Mesendoderm (in vitro differentiated cells): ENCODE measurements at regions not wholly inside any gene's neighbourhood (a gene's known extent, or its start where the extent isn't known, plus 50 kb on each side); places are given as distances from the start of the nearest gene placed in this dataset.
A peak's percentile ranks its signal among the peaks of the same experiment; 100 is the strongest.

Experiments
- DNase-seq: peaks from one replicate; pipeline ENCODE4 v3.0.0; 2013
- H2AK5ac ChIP-seq: 2 replicates; pipeline ENCODE4 v1.6.1; 2013; ENCODE audit warnings: low read length, inconsistent platforms
- H2BK120ac ChIP-seq: 2 replicates; pipeline ENCODE4 v1.6.1; 2013; ENCODE audit warnings: low read depth, mild to moderate bottlenecking, low read length, moderate library complexity, mixed read lengths
- H2BK15ac ChIP-seq: replicated peaks from 2 replicates; pipeline ENCODE4 v1.6.1; 2013; ENCODE audit warnings: low read depth, mild to moderate bottlenecking, moderate library complexity
- H2BK5ac ChIP-seq: 2 replicates; pipeline ENCODE4 v1.6.1; 2013; ENCODE audit warnings: low read length, inconsistent platforms
- H3K18ac ChIP-seq: 2 replicates; pipeline ENCODE4 v1.6.1; 2013; ENCODE audit warnings: mild to moderate bottlenecking, low read length, mixed read lengths
- H3K23ac ChIP-seq: one replicate; pipeline ENCODE4 v1.6.1; 2013; ENCODE audit warnings: low read length
- H3K27ac ChIP-seq: 2 replicates; pipeline ENCODE4 v1.5.1; 2013; ENCODE audit warnings: low read depth, mild to moderate bottlenecking, inconsistent platforms, low read length, moderate library complexity
- H3K27me3 ChIP-seq: 2 replicates; pipeline ENCODE4 v1.6.1; 2013; ENCODE audit warnings: low read length, control low read depth, mild to moderate bottlenecking, inconsistent platforms; ENCODE audit not compliant: insufficient read depth, poor library complexity
- H3K36me3 ChIP-seq: 2 replicates; pipeline ENCODE4 v1.6.1; 2013; ENCODE audit warnings: low read length, inconsistent platforms; ENCODE audit not compliant: control insufficient read depth, insufficient read depth
- H3K4ac ChIP-seq: one replicate; pipeline ENCODE4 v1.6.1; 2013; ENCODE audit warnings: low read depth, mild to moderate bottlenecking, low read length, moderate library complexity
- H3K4me1 ChIP-seq: 2 replicates; pipeline ENCODE4 v1.6.1; 2013; ENCODE audit warnings: low read depth, low read length, inconsistent platforms; ENCODE audit not compliant: control insufficient read depth
- H3K4me2 ChIP-seq: 2 replicates; pipeline ENCODE4 v1.6.1; 2013; ENCODE audit warnings: low read length
- H3K4me3 ChIP-seq: 2 replicates; pipeline ENCODE4 v1.5.1; 2013; ENCODE audit warnings: mild to moderate bottlenecking, low read length
- H3K56ac ChIP-seq: one replicate; pipeline ENCODE4 v1.6.1; 2013; ENCODE audit warnings: low read length
- H3K79me1 ChIP-seq: 2 replicates; pipeline ENCODE4 v1.6.1; 2013; ENCODE audit warnings: low read length, inconsistent platforms
- H3K79me2 ChIP-seq: 2 replicates; pipeline ENCODE4 v1.6.1; 2013; ENCODE audit warnings: mild to moderate bottlenecking, low read length; ENCODE audit not compliant: control insufficient read depth, insufficient read depth
- H3K9ac ChIP-seq: 2 replicates; pipeline ENCODE4 v1.6.1; 2013; ENCODE audit warnings: low read length, inconsistent platforms
- H4K5ac ChIP-seq: one replicate; pipeline ENCODE4 v1.6.1; 2013; ENCODE audit warnings: low read length
- H4K8ac ChIP-seq: one replicate; pipeline ENCODE4 v1.6.1; 2013; ENCODE audit warnings: low read depth, mild to moderate bottlenecking, control low read depth, low read length, moderate library complexity
- WGBS: extraction: QIAGEN DNeasy Blood & Tissue Kit; methylation state at CpG from one replicate; pipeline ENCODE4 v1.1.7; 2013; ENCODE audit warnings: low lambda C conversion rate, missing lambda C conversion rate; ENCODE audit not compliant: insufficient coverage; ENCODE audit errors: extremely low coverage; 5-methylcytosine and 5-hydroxymethylcytosine counted together

GRCh38 chr13:26899202-26899601 is 138.6 kb upstream of the GPR12 start:
- Histone ChIP-seq H3K4me1 (peaks cover 5% of the 10 kb centered on the region), H3K4me3 (no peak overlapping the region), H3K27me3 (no peaks in the 10 kb centered on the region), H2BK120ac (no peak overlapping the region), H3K4me2 (no peak overlapping the region), H4K5ac (no peak overlapping the region), H3K79me2 (no peaks in the 10 kb centered on the region), H3K4ac (no peak overlapping the region), H2BK15ac (no peak overlapping the region), H3K18ac (no peak overlapping the region), H3K27ac (no peak overlapping the region), H4K8ac (no peak overlapping the region), H2BK5ac (no peak overlapping the region), H3K36me3 (no peaks in the 10 kb centered on the region), H3K79me1 (no peaks in the 10 kb centered on the region), H3K23ac (no peak overlapping the region), H2AK5ac (no peak overlapping the region), H3K9ac (no peak overlapping the region), H3K56ac (no peak overlapping the region)
- WGBS = no CpG with 5 or more reads among the region's 5 CpGs
- DNase-seq = no peak

- Histone ChIP-seq H2BK120ac (no peak overlapping the region), H3K27me3 (no peaks in the 10 kb centered on the region), H3K4me1 (peaks cover 5% of the 10 kb centered on the region), H3K4ac (no peak overlapping the region), H4K5ac (no peak overlapping the region), H3K79me2 (no peaks in the 10 kb centered on the region), H2BK5ac (no peak overlapping the region), H3K4me3 (no peak overlapping the region), H3K36me3 (no peaks in the 10 kb centered on the region), H3K56ac (peak overlapping the region; percentile 3), H2BK15ac (no peak overlapping the region), H3K27ac (peak overlapping the region; percentile 21), H4K8ac (no peak overlapping the region), H2AK5ac (no peak overlapping the region), H3K79me1 (no peaks in the 10 kb centered on the region), H3K18ac (no peak overlapping the region), H3K23ac (no peak overlapping the region), H3K4me2 (no peak overlapping the region), H3K9ac (no peak overlapping the region)
- no CpG with 5 or more reads among the region's 23 CpGs for WGBS
- DNase-seq = peak; percentile 23
Observed at GRCh38 chr13:26897706-26898550, 137.3 kb upstream of the GPR12 start.

- no peak overlapping the region for H3K9ac ChIP-seq
- no peak overlapping the region for H3K23ac ChIP-seq
- H3K4me3 ChIP-seq = no peak overlapping the region
- no peak overlapping the region for H3K4ac ChIP-seq
- H3K79me2 ChIP-seq = no peaks in the 10 kb centered on the region
- H3K56ac ChIP-seq = peak overlapping the region; percentile 3
- H3K4me2 ChIP-seq = no peak overlapping the region
- no peak overlapping the region for H2BK5ac ChIP-seq
- peak overlapping the region; percentile 21 for H3K27ac ChIP-seq
- DNase-seq = peak; percentile 91
- H2BK120ac ChIP-seq = no peak overlapping the region
- H2BK15ac ChIP-seq = no peak overlapping the region
- H3K18ac ChIP-seq = no peak overlapping the region
- H3K36me3 ChIP-seq = no peaks in the 10 kb centered on the region
- H3K27me3 ChIP-seq = no peaks in the 10 kb centered on the region
- H3K4me1 ChIP-seq = peaks cover 5% of the 10 kb centered on the region
- H2AK5ac ChIP-seq = no peak overlapping the region
- H3K79me1 ChIP-seq = no peaks in the 10 kb centered on the region
- no CpG with 5 or more reads among the region's 4 CpGs for WGBS
- no peak overlapping the region for H4K8ac ChIP-seq
- no peak overlapping the region for H4K5ac ChIP-seq
Observed at GRCh38 chr13:26896986-26897668, 136.5 kb upstream of the GPR12 start.

- no peaks in the 10 kb centered on the region for H3K27me3 ChIP-seq
- no peak overlapping the region for H3K18ac ChIP-seq
- WGBS = no CpG with 5 or more reads among the region's 15 CpGs
Observed at GRCh38 chr13:26895808-26896466, 135.4 kb upstream of the GPR12 start.

GRCh38 chr13:26895081-26895807 is 134.7 kb upstream of the GPR12 start:
- Histone ChIP-seq H2BK120ac (no peak overlapping the region), H4K5ac (no peak overlapping the region), H3K4ac (no peak overlapping the region), H2BK5ac (no peak overlapping the region), H3K27ac (no peak overlapping the region), H3K27me3 (no peaks in the 10 kb centered on the region), H3K18ac (no peak overlapping the region), H4K8ac (no peak overlapping the region), H3K56ac (peak overlapping the region; percentile 62), H3K79me1 (no peaks in the 10 kb centered on the region), H3K9ac (no peak overlapping the region), H3K79me2 (no peaks in the 10 kb centered on the region), H3K4me1 (peaks cover 5% of the 10 kb centered on the region), H2BK15ac (no peak overlapping the region), H3K36me3 (no peaks in the 10 kb centered on the region), H3K4me2 (peak overlapping the region; percentile 3), H2AK5ac (no peak overlapping the region), H3K23ac (no peak overlapping the region), H3K4me3 (no peak overlapping the region)
- DNase-seq = peak; percentile 35
- WGBS = no CpG with 5 or more reads among the region's 24 CpGs

More at GRCh38 chr13:26895808-26896466, 135.4 kb upstream of the GPR12 start:
- no peak overlapping the region for H3K4me2 ChIP-seq
- H3K27ac ChIP-seq = no peak overlapping the region
- H2BK120ac ChIP-seq = no peak overlapping the region
- no peak overlapping the region for H3K23ac ChIP-seq
- peak; percentile 16 for DNase-seq
- H3K79me1 ChIP-seq = no peaks in the 10 kb centered on the region
- H3K36me3 ChIP-seq = no peaks in the 10 kb centered on the region
- no peak overlapping the region for H3K9ac ChIP-seq
- H3K79me2 ChIP-seq = no peaks in the 10 kb centered on the region
- no peak overlapping the region for H4K8ac ChIP-seq
- no peak overlapping the region for H2BK15ac ChIP-seq
- H3K4me3 ChIP-seq = no peak overlapping the region
- H3K4me1 ChIP-seq = peaks cover 5% of the 10 kb centered on the region
- no peak overlapping the region for H4K5ac ChIP-seq
- H2BK5ac ChIP-seq = no peak overlapping the region
- H2AK5ac ChIP-seq = no peak overlapping the region
- H3K4ac ChIP-seq = no peak overlapping the region
- H3K56ac ChIP-seq = peak overlapping the region; percentile 62
